NCI-H2196 treated with DMSO at 0.1 percent for 48 hours (cell line): ENCODE measurements at regions not wholly inside any gene's neighbourhood (a gene's known extent, or its start where the extent isn't known, plus 50 kb on each side); places are given as distances from the start of the nearest gene placed in this dataset.

Source experiments
- DNase-seq: peaks from one replicate; lab custom pipeline; 2025; ENCODE audit not compliant: unreplicated experiment; lab: John Stamatoyannopoulos, UW

DNA sequence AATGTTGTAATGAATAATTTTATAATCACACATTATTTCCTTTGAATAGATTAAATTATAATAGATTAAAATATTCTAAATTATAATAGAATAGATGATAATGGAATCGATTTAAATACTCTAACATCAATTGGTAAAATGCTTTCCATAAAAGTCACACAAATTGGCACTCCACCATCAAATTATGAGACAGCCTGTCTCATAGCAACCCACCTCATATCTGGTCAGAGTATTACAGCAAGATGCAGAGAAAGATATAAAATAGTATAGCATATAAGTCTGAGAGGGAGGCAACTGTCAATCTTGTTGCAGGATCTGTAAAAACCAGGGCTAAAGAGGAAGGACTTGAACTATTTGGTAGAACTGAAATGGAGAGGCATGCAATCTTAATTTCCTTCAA lies 98.4 kb upstream of the NCKAP5 start:
- no peak for DNase-seq

GRCh38 chr2:133667085-133667484 lies 98.8 kb upstream of the NCKAP5 start:
- no peak for DNase-seq

DNA sequence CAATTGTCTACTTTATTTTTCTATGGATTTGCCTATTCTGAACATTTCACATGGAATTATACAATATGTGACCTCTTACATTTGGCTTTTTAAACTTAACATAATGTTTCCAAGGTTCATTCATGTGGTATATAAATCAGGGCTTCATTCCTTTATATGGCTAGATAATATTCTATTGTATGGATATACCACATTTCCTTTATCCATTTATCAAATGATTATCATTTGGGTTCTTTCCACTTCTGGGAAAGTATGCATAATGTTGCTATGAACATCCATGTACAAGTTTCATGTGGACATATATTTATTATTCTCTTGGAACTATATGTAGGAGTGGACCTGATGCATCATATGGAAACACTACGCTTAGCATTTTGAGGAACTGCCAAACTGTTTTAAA lies 99.7 kb upstream of the NCKAP5 start:
- DNase-seq: no peak

DNA sequence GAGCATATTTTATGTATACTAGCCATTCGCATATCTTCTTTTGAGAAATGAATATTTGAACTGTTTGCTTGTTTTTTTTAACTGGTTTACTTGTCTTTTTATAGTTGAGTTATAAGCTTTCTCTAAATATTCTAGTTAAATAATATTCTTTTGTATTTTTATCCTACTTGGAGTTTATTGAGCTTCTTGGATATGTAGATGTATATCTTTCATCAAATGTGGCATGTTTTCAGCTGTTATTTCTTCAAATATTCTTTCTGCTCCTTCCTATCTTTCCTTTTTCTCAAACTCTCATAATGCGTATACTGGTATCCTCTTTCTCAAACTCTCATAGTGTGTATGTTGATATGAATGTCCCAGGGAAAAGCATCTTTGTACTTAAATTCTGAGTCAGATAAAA lies 100.3 kb upstream of the NCKAP5 start:
- DNase-seq: no peak

DNA sequence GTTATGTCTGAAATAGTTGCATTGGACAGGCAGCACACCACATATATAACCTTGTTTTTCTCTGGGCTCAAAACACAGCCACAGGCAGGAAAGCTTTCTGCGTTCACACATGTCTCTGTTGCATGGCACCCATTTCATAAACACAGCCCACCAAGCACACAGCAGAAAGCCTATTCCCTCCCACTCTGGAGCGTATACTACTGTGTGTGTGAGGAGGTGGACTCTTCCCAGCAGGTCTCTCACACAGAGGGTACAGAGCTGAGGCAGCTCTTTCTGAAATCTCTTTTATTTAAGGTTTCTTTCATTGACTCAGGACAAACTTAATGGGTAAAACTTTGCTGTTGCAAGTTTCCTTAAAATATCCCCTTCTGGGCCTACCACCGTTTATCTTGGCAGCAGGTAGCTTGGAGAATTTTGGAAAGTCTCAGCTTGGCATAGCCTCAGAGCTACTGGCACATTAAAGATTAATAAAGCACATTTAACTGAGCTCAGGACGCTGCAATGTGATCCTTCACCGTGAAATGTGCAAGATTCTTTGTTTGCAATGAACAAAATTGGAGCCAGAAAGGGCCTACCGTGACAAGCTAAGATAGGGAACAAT lies 105.1 kb upstream of the NCKAP5 start:
- DNase-seq: no peak

DNA sequence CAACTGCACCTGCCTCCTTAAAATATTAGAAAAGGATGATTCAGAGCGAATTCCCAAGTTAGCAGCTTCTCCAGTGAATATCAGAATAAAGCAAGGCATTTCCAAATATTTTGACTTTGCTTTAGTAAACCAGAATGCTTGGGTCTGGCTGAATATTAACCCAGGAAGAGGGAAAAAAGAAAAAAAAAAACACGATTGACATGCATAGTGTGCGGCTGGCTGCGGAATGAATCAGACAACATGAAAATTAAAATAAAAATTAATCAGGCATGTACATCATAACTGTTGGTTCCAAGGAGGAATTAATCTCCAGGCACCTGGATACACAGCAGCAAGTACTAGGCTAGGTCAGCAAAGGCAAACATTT lies 105.8 kb upstream of the NCKAP5 start:
- no peak for DNase-seq

GRCh38 chr2:133674433-133675331 lies 106.4 kb upstream of the NCKAP5 start:
- DNase-seq: peak; percentile 38

DNA sequence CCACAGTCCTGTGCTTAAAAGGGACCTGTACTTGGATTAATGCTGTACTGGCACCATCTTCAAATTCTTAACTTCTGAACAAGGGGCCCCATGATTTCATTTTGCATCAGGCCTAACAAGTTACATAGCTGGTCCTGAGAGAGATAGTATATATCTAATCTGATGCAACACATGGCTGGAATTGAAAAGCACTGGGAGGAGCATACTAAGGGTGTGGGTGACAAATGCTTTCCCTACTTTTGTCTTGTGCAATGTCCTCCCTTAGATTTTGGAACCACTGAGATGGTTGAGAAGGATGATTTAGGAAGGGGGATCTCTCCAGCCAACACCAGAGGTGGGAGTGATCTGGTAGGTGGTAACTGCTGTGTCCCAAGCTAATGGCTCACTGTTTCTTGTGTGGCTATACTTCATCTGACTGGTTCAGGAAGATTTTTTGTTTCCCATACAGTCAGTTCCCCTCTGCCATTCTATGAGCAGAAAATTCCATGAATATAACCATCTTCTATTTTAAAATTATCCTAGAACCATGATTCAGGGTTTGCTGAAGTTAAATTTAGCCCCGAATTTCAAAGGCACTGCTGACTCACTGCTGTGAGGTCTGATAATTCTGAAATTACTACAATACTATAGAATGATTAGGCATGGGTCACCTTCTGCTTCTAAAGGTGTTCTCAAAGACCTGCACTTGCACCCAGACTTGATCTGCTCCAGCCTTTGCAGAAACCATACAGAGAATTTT lies 108.3 kb upstream of the NCKAP5 start:
- no peak for DNase-seq

DNA sequence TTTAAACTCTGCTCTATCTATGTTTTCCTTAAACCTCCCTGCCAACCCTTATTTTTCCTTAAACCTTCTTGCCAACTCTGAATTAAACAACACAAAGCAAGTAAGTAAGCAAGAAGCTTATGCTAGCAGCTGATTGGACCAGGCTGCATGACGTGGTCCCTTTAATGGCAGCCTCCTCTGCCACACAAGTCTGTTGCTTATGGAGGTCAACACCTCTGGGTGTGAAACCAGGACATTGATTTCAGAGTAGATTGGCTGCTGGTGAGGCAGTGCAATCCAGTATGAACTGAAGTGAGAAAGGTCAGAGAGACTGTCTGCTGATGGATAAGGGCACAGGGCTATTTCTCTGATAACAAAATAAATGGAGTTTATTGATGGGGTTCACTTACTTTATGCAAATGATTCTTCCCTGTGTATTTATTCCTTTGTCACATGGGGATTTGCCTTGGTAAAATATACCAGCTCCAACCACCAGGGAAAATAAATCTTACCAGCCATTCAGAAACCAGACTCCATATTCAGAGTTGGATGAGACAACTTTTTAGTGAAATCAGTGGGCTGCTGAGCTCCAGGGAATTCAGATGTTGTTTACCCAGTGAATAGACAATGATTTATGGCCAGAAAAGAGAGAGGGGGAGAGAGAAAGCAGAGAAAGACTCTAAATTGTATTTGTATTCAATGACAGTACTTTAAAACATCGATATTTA lies 112.2 kb upstream of the NCKAP5 start:
- DNase-seq: no peak

DNA sequence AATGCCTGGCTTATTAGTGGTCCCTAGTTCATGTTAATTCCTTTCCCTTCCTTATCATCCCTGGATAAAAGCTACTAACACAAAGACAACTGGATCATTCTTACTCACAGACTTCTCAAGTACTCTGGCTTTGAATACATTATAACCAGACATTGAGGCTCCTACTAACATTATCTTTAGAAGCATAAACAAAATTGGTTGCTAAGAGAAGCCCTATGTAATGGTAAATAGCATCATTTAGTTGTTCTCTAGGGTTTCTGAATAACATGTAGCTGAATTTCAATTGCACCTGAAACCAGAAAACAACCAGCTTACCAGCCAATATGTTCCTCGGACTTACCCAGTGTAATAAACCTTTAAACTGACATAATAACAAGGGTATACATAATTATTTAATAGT lies 114.1 kb upstream of the NCKAP5 start:
- DNase-seq: no peak

GRCh38 chr2:133682906-133683305 lies 114.6 kb upstream of the NCKAP5 start:
- DNase-seq: no peak

DNA sequence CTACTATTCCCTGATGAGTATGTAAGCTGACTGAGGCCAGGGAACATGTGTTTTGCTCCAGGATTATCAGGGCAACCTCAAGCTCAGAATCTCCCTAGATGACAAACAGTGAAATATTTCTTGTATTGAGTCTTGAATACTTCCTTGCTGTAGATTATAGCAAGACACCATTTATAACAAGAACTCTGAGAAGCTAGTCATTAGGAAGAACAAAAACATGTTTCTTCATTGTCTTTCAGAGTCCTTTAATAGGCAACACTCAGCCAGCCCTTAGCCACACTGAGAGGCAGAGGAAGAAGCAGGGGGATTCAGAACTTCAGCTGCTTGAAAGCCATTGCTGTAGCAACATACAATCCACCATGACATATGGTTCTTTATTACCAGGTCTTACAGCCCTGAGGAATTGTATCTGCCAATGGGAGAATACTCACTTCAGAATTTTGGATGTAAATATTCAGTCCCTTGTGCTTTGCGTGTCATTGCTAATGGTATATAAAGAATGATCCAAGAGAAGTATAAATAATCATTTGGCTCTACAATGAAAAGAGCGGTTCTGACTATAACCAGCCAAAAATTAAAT lies 117.5 kb upstream of the NCKAP5 start:
- DNase-seq: no peak

GRCh38 chr2:133690780-133691179 lies 122.5 kb upstream of the NCKAP5 start:
- DNase-seq: no peak

DNA sequence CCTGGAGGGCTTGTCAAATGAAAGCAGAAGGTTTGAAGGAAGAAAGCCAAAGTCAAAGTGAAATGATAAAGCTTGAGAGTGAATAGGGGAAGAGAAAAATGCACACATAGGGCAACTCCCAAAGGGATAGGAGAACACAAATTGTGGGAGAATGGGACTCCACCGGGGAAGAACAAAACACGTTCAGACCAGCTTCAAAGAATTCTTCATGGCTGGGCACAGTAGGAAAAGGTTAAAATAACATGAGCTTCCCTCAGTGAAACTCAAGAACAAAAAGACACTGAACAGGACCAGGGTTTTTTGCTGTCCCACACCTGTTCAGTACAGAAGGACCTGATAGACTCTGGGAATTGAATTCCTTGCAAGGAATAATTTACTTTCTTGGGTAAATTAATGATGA lies 123.1 kb upstream of the NCKAP5 start:
- no peak for DNase-seq

DNA sequence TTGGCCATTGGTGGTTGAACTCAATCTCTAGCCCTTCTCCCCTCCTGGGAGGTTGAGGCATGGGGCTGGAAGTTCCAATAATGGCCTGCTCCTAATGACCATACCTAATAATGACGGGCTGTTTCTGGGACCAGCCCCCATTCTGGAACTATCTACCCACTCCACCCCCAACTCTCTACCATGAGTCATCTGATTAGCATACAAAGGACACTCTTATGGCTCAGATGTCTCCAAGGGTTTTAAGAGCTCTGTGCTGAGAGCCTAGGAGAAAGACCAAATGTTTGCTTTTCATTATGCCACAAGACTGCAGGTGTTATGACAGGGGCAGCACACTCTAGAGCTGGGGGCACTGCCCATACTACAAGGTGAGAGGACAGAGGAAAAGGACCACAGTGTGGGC lies 137.0 kb upstream of the NCKAP5 start:
- no peak for DNase-seq

DNA sequence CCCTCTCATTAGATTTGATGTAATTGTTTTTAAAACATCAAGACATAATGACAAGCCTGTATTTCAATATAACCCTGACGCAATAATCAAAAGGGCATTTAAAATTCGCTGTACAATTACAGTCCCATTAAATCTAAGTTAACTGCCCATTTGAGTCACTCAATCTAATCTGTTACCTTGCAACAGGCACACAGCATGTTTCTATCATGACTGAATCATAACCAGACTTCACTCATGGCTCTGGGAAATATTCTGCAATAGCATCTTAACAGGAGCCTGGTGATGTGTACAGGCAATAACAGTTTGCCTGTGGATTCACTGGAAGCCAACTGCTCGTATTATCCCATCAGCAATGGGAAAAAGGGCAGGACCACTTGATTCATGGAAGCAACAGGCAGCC lies 142.3 kb upstream of the NCKAP5 start:
- no peak for DNase-seq

DNA sequence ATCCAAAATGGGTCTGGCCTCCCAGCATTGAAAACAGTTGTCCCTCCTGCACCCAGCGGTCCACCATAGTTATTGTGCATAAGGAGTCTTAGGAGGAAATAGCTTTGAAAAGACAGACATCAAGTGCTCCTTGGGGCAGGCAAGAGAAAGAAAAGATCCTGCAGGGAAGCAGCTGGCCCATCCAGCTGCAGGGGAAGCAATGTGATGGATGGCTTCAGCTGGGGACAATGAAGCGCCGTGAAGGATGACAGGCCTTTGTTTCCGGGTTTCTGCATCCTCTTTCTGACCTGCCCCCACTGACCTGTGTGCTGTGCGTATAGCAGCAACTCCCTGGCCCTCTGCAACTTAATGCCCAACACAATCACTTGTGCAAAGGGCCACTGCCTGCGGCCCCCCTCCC lies 142.9 kb upstream of the NCKAP5 start:
- DNase-seq: no peak

GRCh38 chr2:133711806-133712205 lies 143.5 kb upstream of the NCKAP5 start:
- no peak for DNase-seq

DNA sequence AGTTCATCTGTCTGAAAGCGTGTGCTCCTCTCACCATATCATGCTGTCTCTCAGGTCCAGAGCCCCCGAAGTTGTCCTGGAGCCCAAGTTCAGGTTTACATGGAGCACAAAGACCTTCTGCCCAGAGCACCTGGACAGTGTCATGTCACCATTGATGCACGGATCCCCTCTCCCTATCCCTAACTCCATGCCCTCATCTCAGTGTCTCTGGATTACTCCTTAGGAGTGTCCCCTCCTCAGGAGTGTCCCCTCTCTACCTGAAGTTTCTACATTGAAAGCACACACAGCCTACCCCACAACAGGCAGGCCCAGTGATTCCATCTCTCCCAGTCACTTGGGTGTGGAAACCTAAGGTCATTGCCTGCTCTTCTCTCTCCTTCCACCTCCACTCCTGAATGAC lies 144.1 kb upstream of the NCKAP5 start:
- no peak for DNase-seq

- DNase-seq: no peak
Observed at GRCh38 chr2:133713049-133713580, 144.9 kb upstream of the NCKAP5 start.

- DNase-seq: no peak
Observed at GRCh38 chr2:133716166-133716565, 147.9 kb upstream of the NCKAP5 start.
